Activated CD4-positive, alpha-beta memory T cell treated with anti-CD3 and anti-CD28 coated beads for 36 hours (primary cell): ENCODE measurements at regions not wholly inside any gene's neighbourhood (a gene's known extent, or its start where the extent isn't known, plus 50 kb on each side); places are given as distances from the start of the nearest gene placed in this dataset.

ENCODE experiments used
- CTCF ChIA-PET: fragments of 350-600 bp; sonication (Branson Sonifier 250); formaldehyde crosslinking; loops from one replicate; lab custom pipeline; 2021; ENCODE audit warnings: antibody characterized with exemption, inconsistent platforms; lab: Charles Lee
- POLR2A ChIA-PET: fragments of 350-600 bp; sonication (Branson Sonifier 250); formaldehyde crosslinking; loops from one replicate; lab custom pipeline; 2021; ENCODE audit warnings: antibody characterized with exemption; lab: Charles Lee
- DNase-seq: peaks from one replicate; pipeline ENCODE4 v3.0.0-alpha.2; 2020
- H3K27ac Mint-ChIP-seq: one replicate; pipeline ENCODE4 v1.8.0; 2021; ENCODE audit warnings: mixed read lengths
- H3K27me3 Mint-ChIP-seq: one replicate; pipeline ENCODE4 v1.8.0; 2021; ENCODE audit warnings: mixed read lengths
- H3K36me3 Mint-ChIP-seq: one replicate; pipeline ENCODE4 v1.8.0; 2021; ENCODE audit warnings: mixed read lengths
- H3K4me1 Mint-ChIP-seq: one replicate; pipeline ENCODE4 v1.8.0; 2021; ENCODE audit warnings: low read depth, mixed read lengths
- H3K4me3 Mint-ChIP-seq: one replicate; pipeline ENCODE4 v1.8.0; 2021; ENCODE audit warnings: mild to moderate bottlenecking, mixed read lengths
- H3K9me3 Mint-ChIP-seq: one replicate; pipeline ENCODE4 v1.8.0; 2021; ENCODE audit warnings: mixed read lengths
- intact Hi-C: fragments of 100-400 bp; cut with micrococcal nuclease; formaldehyde crosslinking; loops from one replicate; pipeline ENCODE4 v1.15.1; 2023

- Mint-ChIP-seq H3K9me3 (peaks cover 26% of the 10 kb centered on the region), H3K36me3 (peaks cover 3% of the 10 kb centered on the region), H3K27ac (no peak overlapping the region), H3K4me3 (no peak overlapping the region), H3K4me1 (no peaks in the 10 kb centered on the region), H3K27me3 (no peaks in the 10 kb centered on the region)
- CTCF ChIA-PET, result no interaction called here
- DNase-seq, result no peak
- intact Hi-C loops, result no loop called here
- POLR2A ChIA-PET, result no interaction called here
Observed at GRCh38 chr3:4219227-4219568, 84.0 kb upstream of the SETMAR start.

GRCh38 chr3:4220065-4220464 is 83.1 kb upstream of the SETMAR start:
- intact Hi-C loops, result no loop called here
- H3K4me3 Mint-ChIP-seq, result no peak overlapping the region
- no peaks in the 10 kb centered on the region for H3K4me1 Mint-ChIP-seq
- no peak for DNase-seq
- H3K9me3 Mint-ChIP-seq, result peaks cover 17% of the 10 kb centered on the region
- ChIA-PET POLR2A (no interaction called here), CTCF (no interaction called here)
- H3K27ac Mint-ChIP-seq, result no peak overlapping the region
- H3K27me3 Mint-ChIP-seq, result no peaks in the 10 kb centered on the region
- H3K36me3 Mint-ChIP-seq, result peaks cover 3% of the 10 kb centered on the region

- H3K27ac Mint-ChIP-seq, result no peak overlapping the region
- DNase-seq, result no peak
- H3K9me3 Mint-ChIP-seq, result no peaks in the 10 kb centered on the region
- intact Hi-C loops, result no loop called here
- CTCF ChIA-PET, result no interaction called here
- no peaks in the 10 kb centered on the region for H3K27me3 Mint-ChIP-seq
- H3K36me3 Mint-ChIP-seq, result no peaks in the 10 kb centered on the region
- POLR2A ChIA-PET, result no interaction called here
- H3K4me1 Mint-ChIP-seq, result no peaks in the 10 kb centered on the region
- no peak overlapping the region for H3K4me3 Mint-ChIP-seq
Observed at GRCh38 chr3:4222574-4223175, 80.5 kb upstream of the SETMAR start.

- no peak overlapping the region for H3K4me3 Mint-ChIP-seq
- intact Hi-C loops, result no loop called here
- H3K36me3 Mint-ChIP-seq, result no peaks in the 10 kb centered on the region
- POLR2A ChIA-PET, result no interaction called here
- no peak overlapping the region for H3K27ac Mint-ChIP-seq
- no peaks in the 10 kb centered on the region for H3K4me1 Mint-ChIP-seq
- no peaks in the 10 kb centered on the region for H3K9me3 Mint-ChIP-seq
- CTCF ChIA-PET, result no interaction called here
- H3K27me3 Mint-ChIP-seq, result no peaks in the 10 kb centered on the region
- no peak for DNase-seq
Observed at GRCh38 chr3:4223777-4224176, 79.4 kb upstream of the SETMAR start.

DNA sequence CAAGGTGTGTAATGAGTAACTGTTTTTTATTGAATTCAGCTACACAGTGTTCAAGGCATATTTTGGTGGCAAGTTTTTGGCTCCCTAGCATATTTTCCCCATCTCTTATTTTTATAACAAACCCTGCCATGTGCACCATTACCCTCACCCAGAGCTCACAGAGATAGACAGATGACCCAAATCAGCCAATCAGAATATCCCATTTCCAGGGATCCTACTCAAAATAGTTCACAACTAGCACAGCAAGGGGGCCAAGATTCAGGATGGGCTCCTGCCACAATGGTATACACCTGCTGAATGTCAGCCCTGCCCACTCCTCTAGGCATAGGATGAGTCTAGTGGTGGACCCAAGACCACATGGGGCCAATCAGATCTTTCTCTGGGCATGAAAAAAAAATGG is 78.8 kb upstream of the SETMAR start:
- no peaks in the 10 kb centered on the region for H3K27me3 Mint-ChIP-seq
- intact Hi-C loops, result no loop called here
- no peaks in the 10 kb centered on the region for H3K36me3 Mint-ChIP-seq
- DNase-seq, result no peak
- POLR2A ChIA-PET, result no interaction called here
- H3K27ac Mint-ChIP-seq, result no peak overlapping the region
- no peak overlapping the region for H3K4me3 Mint-ChIP-seq
- CTCF ChIA-PET, result no interaction called here
- no peaks in the 10 kb centered on the region for H3K4me1 Mint-ChIP-seq
- no peaks in the 10 kb centered on the region for H3K9me3 Mint-ChIP-seq

GRCh38 chr3:4225005-4225471 is 78.1 kb upstream of the SETMAR start:
- CTCF ChIA-PET, result no interaction called here
- POLR2A ChIA-PET, result no interaction called here
- intact Hi-C loops, result no loop called here
- no peaks in the 10 kb centered on the region for H3K27me3 Mint-ChIP-seq
- H3K27ac Mint-ChIP-seq, result no peak overlapping the region
- no peaks in the 10 kb centered on the region for H3K9me3 Mint-ChIP-seq
- H3K4me3 Mint-ChIP-seq, result no peak overlapping the region
- no peaks in the 10 kb centered on the region for H3K4me1 Mint-ChIP-seq
- DNase-seq, result no peak
- H3K36me3 Mint-ChIP-seq, result no peaks in the 10 kb centered on the region

DNA sequence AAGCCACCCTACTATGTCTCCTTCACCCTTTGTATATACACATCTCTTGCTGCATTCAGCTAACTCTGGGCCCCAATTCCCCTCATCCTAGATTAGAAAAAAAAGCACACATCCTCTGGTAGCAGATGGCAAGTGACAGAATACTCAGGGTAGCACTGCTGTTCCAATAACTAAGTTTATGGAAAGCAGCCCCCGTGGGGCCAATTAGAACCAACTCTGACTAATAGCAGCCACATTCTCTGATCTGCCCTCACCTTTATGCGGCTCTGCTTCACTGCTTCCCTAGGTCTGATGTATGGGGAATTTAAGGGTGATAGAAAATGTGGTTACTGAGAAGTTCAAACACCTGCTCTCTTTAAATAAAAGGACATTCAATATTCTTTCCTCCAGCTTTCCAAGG is 74.9 kb upstream of the SETMAR start:
- POLR2A ChIA-PET, result no interaction called here
- H3K4me1 Mint-ChIP-seq, result no peaks in the 10 kb centered on the region
- H3K36me3 Mint-ChIP-seq, result no peaks in the 10 kb centered on the region
- CTCF ChIA-PET, result no interaction called here
- intact Hi-C loops, result no loop called here
- no peak for DNase-seq
- no peak overlapping the region for H3K4me3 Mint-ChIP-seq
- H3K27ac Mint-ChIP-seq, result no peak overlapping the region
- H3K9me3 Mint-ChIP-seq, result no peaks in the 10 kb centered on the region
- H3K27me3 Mint-ChIP-seq, result no peaks in the 10 kb centered on the region

GRCh38 chr3:4231041-4231440 is 72.1 kb upstream of the SETMAR start:
- intact Hi-C loops, result no loop called here
- Mint-ChIP-seq H3K4me1 (no peaks in the 10 kb centered on the region), H3K27me3 (no peaks in the 10 kb centered on the region), H3K4me3 (no peak overlapping the region), H3K9me3 (no peaks in the 10 kb centered on the region), H3K27ac (no peak overlapping the region), H3K36me3 (no peaks in the 10 kb centered on the region)
- ChIA-PET POLR2A (no interaction called here), CTCF (no interaction called here)
- no peak for DNase-seq

DNA sequence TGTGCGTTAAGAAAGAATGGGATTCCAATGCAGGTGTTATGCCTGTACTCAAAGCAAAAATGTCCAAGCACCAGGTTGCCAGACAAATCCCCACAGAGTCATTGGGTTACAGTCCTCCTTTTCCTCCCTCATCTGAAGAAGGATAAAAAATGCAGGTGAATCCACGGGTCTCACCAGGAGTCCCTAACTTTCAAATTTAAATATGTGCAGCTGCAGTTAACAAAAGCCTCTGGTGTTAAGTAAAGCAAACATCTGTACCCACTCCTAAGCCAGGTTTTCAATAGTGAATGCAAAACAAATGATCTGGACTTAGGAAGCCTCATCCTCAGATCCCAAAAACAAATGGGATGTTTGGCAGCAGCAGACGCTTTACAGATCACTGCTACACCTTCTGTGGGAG is 70.4 kb upstream of the SETMAR start:
- H3K9me3 Mint-ChIP-seq, result no peaks in the 10 kb centered on the region
- no peak for DNase-seq
- ChIA-PET CTCF (no interaction called here), POLR2A (interaction anchor here (0.6 kb wide), 1 partner anchor 1161 kb away, joined by 3 read pairs; no protein-coding TSS in a partner anchor)
- H3K4me3 Mint-ChIP-seq, result no peak overlapping the region
- no peaks in the 10 kb centered on the region for H3K36me3 Mint-ChIP-seq
- no peak overlapping the region for H3K27ac Mint-ChIP-seq
- intact Hi-C loops, result no loop called here
- H3K27me3 Mint-ChIP-seq, result no peaks in the 10 kb centered on the region
- H3K4me1 Mint-ChIP-seq, result no peaks in the 10 kb centered on the region

DNA sequence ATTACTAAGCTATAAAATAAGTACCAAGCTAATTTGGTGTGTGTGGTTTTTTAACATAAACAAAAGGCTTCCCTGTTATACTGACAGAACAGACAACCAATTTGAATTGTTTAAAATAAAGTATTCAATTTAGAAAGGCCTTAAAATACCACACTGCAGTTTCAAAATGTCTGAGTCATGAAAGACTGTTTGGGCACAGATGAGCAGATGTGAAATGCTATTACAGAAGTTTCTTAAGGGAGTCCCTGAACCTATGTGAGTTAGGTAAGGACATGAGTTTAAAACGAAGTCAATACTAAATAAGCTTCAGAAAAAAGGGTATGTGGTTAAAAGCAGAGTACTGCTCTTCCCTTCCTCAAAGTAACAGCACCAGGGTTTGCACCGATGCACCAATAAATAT is 69.7 kb upstream of the SETMAR start:
- ChIA-PET POLR2A (no interaction called here), CTCF (no interaction called here)
- intact Hi-C loops, result no loop called here
- no peak for DNase-seq
- H3K4me1 Mint-ChIP-seq, result no peaks in the 10 kb centered on the region
- H3K27me3 Mint-ChIP-seq, result no peaks in the 10 kb centered on the region
- H3K9me3 Mint-ChIP-seq, result no peaks in the 10 kb centered on the region
- H3K4me3 Mint-ChIP-seq, result no peak overlapping the region
- H3K36me3 Mint-ChIP-seq, result no peaks in the 10 kb centered on the region
- H3K27ac Mint-ChIP-seq, result no peak overlapping the region

GRCh38 chr3:4234889-4235288 is 68.3 kb upstream of the SETMAR start:
- Mint-ChIP-seq H3K27ac (no peak overlapping the region), H3K4me1 (no peaks in the 10 kb centered on the region), H3K36me3 (no peaks in the 10 kb centered on the region), H3K4me3 (no peak overlapping the region), H3K27me3 (no peaks in the 10 kb centered on the region), H3K9me3 (peaks cover 5% of the 10 kb centered on the region)
- DNase-seq, result no peak
- POLR2A ChIA-PET, result no interaction called here
- intact Hi-C loops, result no loop called here
- CTCF ChIA-PET, result no interaction called here

DNA sequence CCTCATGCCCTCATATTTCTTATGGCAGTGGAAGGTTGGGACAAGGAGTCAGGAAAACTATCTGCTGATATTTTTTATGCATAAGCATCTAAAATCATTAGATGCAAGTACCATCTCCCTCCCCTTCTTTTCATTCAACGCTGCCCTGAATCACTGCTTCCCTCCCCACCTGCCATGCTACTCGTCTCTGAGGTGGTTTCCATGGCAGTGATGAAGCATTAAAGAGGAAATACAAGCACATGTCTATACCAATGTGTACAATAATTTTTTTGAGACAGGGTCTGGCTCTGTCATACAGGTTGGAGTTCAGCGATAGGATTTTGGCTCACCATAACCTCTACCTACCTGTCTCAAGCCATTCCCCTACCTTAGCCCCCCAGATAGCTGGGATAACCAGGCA is 67.5 kb upstream of the SETMAR start:
- H3K4me1 Mint-ChIP-seq, result no peaks in the 10 kb centered on the region
- no peaks in the 10 kb centered on the region for H3K36me3 Mint-ChIP-seq
- H3K27me3 Mint-ChIP-seq, result no peaks in the 10 kb centered on the region
- DNase-seq, result no peak
- ChIA-PET POLR2A (no interaction called here), CTCF (no interaction called here)
- no peak overlapping the region for H3K27ac Mint-ChIP-seq
- H3K9me3 Mint-ChIP-seq, result peaks cover 5% of the 10 kb centered on the region
- no peak overlapping the region for H3K4me3 Mint-ChIP-seq
- intact Hi-C loops, result no loop called here

DNA sequence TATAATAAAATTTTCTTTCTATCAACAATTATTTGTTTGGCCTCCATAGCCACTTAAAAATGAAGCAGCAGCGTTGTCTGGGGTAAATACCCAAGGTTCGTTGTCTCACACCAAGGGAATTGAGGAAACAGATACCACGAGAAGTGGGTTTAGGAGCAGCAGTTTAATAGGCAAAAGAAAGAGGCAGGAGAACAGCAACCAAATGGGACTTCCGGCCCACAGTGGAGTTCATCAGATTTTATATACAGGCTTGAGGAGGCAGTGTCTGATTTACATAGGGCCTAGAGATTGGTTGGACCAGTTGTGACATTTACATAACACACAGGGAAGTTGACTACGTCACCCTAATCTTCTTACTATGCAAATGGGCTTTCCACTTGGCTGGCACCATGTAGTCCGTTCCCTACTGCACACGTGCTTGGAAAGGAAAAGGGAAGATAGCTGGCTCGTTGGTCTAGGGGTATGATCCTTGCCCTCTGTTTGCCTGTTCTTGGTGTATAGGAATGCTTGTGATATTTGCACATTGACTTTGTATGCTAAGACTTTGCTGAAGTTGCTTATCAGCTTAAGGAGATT is 61.5 kb upstream of the SETMAR start:
- no peak overlapping the region for H3K27ac Mint-ChIP-seq
- POLR2A ChIA-PET, result no interaction called here
- CTCF ChIA-PET, result no interaction called here
- H3K9me3 Mint-ChIP-seq, result peaks cover 5% of the 10 kb centered on the region
- H3K27me3 Mint-ChIP-seq, result no peaks in the 10 kb centered on the region
- intact Hi-C loops, result no loop called here
- H3K4me3 Mint-ChIP-seq, result no peak overlapping the region
- DNase-seq, result no peak
- no peaks in the 10 kb centered on the region for H3K4me1 Mint-ChIP-seq
- no peaks in the 10 kb centered on the region for H3K36me3 Mint-ChIP-seq
